CD4-positive, alpha-beta T cell treated with Interferon gamma for 1 hour (primary cell): ENCODE measurements at regions not wholly inside any gene's neighbourhood (a gene's known extent, or its start where the extent isn't known, plus 50 kb on each side); places are given as distances from the start of the nearest gene placed in this dataset.
"Not testable (repeated sequence)": the region's sequence is repeated elsewhere in the genome, so short reads cannot be mapped to it uniquely, and the experiment has no call there.

Experiments used
- DNase-seq: peaks from one replicate; pipeline ENCODE4 v3.0.0-alpha.2; 2020

GRCh38 chr4:57373991-57374390 is 263.8 kb upstream of the IGFBP7 start:
- no peak for DNase-seq

- no peak for DNase-seq
Observed at GRCh38 chr4:57371671-57372070, 261.5 kb upstream of the IGFBP7 start.

DNA sequence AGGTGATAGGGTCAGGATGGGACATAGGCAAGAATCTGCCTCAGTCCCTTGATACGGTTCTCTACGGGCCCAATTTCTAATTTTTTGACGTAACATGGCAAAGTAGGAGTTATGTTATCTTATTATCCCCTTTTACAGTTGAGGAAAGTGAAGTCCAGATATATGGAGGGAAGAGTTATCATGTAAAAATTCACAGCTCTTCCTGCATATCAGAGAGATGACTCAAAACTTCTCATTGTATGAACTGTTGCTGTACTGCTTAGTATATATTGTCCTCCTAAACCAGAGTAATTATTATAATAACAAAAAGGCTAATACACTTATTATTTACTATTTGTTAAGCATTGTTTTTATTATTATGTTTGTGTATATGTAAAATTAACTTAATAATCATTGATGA is 260.5 kb upstream of the IGFBP7 start:
- DNase-seq = no peak

DNA sequence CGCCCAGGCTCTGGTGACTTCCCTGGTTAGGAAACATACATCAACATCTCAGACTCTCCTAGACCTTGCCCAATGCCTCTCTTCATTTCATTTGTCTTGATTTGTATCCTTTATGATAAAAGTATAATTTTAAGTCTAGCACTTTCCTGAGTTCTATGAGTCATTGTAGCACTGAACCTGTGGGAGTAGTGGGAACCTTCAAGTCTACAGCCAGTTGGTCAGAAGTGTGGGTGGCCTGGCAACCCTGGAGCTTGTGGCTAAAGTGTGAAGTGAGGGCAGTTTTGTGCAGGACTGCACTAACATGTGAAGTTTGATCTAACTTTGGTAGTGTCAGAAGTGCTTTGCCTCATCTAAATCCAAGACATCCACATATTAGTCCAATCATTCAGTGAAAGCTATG is 259.3 kb upstream of the IGFBP7 start:
- DNase-seq = no peak

DNA sequence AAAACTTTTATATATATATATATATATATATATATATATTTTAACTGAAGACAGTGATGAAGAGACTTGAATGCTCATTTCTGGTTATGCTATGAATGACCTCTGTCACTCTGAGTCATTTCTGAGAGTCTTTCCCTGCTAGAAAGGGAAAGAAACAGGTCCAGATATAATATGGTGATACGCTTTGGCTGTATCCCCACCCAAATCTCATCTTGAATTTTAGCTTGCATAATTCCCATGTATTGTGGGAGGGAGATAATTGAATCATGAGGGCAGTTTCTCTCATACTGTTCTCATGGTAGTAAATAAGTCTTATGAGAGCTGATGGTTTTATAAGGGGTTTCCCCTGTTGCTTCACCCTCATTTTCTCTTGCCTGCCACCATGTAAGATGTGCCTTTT is 254.1 kb upstream of the IGFBP7 start:
- DNase-seq = no peak

- no peak for DNase-seq
Observed at GRCh38 chr4:57363346-57363745, 253.2 kb upstream of the IGFBP7 start.

DNA sequence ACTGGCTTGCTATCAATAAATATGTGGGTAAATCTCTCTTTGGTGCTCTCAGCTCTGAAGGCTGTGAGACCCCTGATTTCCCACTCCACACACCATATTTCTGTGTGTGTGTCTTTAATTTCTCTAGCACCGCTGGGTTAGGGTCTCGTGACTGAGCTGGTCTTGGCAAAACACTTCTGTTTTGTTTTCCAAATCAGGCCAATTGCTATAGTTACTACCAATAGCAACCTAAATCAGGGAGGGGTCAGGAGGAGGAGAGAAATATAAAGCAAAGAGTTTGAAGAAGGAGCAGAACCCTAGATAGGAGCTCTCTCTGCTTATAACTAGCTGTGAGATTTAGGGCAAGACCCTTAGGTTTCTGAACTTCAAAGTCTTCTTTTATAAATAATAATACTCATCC is 250.5 kb upstream of the IGFBP7 start:
- no peak for DNase-seq

DNA sequence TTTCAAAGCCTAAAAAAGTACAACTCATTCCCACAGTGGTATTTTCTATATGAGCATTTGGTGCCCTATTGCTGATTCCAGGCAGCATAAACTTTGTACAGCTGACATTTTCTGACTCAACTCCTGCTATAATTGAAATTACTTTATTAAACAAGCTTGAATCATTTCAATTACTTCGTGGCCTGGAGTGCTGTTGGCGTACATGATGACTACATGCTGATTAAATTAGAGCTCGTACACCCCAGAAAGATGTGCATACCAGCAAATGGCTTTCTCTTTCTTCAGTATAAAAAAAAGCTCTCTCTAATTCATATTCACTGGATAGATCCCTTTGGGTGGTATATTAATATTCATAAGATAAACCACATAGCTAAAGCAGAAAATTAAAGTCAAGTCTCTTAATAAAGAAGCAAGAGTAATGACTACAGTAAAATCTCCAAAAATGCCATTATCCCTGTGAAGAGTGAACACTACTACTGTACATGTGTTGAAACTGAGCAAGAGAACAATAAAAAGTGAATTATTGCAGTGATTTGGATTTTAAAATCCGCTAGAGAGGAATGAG is 245.0 kb upstream of the IGFBP7 start:
- DNase-seq = no peak

- no peak for DNase-seq
Observed at GRCh38 chr4:57351731-57352130, 241.5 kb upstream of the IGFBP7 start.

DNA sequence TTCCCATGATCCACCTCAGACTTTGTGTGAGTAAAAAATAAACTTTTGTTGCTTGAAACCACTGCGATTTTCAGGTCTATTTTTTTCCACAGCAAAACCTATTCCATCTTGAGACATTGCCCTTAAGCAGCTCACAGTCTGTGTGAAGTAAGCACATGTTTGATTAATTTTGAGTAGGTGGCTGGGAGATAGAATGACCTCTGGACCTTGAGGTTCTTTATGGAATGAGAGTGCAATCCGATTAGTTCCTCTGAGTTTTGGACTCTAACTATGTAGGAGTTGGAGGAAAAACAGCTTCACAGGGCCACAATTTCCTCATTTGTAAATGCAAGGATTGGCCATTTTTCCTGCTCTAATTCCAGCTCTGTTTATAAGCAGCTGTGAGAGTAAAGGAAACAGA is 234.1 kb upstream of the IGFBP7 start:
- DNase-seq = no peak

GRCh38 chr4:57342411-57342810 is 232.2 kb upstream of the IGFBP7 start:
- no peak for DNase-seq

DNA sequence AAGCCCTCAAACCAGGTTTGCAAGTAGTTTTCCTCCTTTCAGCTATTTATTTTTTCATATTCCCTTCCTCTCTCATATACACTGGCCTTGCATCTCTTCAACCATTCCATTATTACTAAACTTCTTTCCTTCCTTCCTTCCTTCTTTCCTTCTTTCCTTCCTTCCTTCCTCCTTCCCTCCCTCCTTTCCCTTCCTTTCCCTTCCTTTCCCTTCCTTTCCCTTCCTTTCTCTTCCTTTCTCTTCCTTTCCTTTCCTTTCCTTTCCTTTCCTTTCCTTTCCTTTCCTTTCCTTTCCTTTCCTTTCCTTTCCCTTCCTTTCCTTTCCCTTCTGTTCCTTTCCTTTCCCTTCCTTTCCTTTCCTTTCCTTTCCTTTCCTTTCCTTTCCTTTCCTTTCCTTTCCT is 228.7 kb upstream of the IGFBP7 start:
- DNase-seq = not testable (repeated sequence)

DNA sequence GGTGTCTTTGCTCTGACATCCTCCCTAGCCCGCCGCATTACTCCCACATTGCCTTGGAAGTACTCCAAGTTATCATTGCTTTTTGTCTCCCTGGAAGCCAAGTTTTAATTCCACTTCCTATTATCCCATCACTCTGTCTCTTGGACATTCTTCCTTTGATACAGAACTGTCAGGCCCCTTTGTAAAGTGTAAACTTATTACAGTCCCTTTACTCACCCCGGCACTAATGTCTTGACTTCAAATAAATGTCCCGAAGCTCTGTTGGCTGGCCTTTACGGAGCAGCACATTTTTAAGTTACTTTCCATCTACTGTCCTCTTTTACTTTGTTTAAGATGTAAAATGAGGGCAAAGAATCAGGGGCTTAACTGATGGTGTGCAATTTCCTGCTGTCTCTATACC is 223.5 kb upstream of the IGFBP7 start:
- DNase-seq = no peak

- no peak for DNase-seq
Observed at GRCh38 chr4:57331959-57332358, 221.8 kb upstream of the IGFBP7 start.

DNA sequence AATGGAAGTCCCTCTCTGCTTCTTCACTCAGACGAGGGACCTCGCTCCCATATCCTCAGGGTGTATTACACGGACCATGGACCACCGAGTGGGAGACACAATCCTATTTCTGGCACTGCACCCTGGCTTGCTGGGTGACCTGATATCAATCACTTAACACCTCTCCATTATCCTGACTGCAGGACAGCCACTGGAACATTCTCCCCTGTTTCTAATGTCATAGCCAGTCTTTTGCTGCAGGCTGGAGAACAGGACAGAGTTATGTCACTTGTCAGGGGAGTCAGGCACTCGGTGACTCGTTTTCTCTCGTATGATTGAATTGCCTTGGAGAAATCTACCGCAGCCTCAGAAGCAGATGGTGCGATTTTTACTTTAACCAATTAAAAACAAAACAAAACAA is 219.1 kb upstream of the IGFBP7 start:
- DNase-seq = no peak

GRCh38 chr4:57324673-57325307 is 214.6 kb upstream of the IGFBP7 start:
- no peak for DNase-seq

- DNase-seq = no peak
Observed at GRCh38 chr4:57320849-57321248, 210.7 kb upstream of the IGFBP7 start.

- DNase-seq = no peak
Observed at GRCh38 chr4:57320217-57320616, 210.0 kb upstream of the IGFBP7 start.

GRCh38 chr4:57318703-57319102 is 208.5 kb upstream of the IGFBP7 start:
- DNase-seq = no peak

- DNase-seq = no peak
Observed at GRCh38 chr4:57314636-57315035, 204.5 kb upstream of the IGFBP7 start.

GRCh38 chr4:57312296-57312695 is 202.1 kb upstream of the IGFBP7 start:
- no peak for DNase-seq

DNA sequence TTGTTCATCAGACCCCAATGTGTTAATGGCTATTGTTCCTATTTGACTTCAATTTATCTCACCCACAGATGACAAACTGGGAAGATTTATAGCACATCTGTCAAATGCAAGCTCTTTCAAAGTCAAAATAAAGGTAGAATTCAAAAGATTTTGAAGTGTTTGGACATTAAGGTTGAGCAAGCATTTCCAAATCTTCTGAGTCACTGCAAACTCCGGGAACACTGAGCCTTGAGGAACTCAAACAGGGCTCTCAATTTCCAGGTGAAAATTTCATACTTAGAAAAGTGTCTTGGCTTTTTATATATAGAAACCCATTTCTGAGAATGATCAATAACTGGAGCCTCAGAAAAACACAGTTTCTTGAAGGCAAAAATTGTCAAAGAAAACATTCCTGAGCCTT is 199.5 kb upstream of the IGFBP7 start:
- no peak for DNase-seq

DNA sequence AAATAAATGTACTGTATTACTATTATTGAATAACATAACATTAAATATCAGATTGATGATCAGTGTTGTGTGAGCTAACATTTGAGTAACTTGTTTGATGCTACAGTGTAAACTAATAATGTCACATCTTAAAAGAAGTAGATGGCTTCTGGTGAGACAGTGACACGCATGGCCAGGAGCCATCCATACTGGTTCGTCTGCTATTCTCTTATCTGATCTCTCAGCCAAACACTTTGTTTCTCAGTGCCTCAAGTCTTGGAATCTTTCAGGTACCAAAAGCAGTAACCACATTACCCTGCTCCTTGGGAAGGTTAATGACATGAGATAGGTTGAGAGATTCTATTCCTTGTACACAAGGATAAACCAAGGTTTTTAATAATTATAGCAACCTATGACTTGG is 198.1 kb upstream of the IGFBP7 start:
- no peak for DNase-seq

GRCh38 chr4:57305836-57306235 is 195.7 kb upstream of the IGFBP7 start:
- no peak for DNase-seq

- DNase-seq = no peak
Observed at GRCh38 chr4:57303012-57303751, 193.0 kb upstream of the IGFBP7 start.
